NCI-H510A (cell line): ENCODE measurements at regions not wholly inside any gene's neighbourhood (a gene's known extent, or its start where the extent isn't known, plus 50 kb on each side); places are given as distances from the start of the nearest gene placed in this dataset.
"Not testable (repeated sequence)": the region's sequence is repeated elsewhere in the genome, so short reads cannot be mapped to it uniquely, and the experiment has no call there.

Experiments
- DNase-seq: peaks from one replicate; lab custom pipeline; 2025; lab: John Stamatoyannopoulos, UW

DNA sequence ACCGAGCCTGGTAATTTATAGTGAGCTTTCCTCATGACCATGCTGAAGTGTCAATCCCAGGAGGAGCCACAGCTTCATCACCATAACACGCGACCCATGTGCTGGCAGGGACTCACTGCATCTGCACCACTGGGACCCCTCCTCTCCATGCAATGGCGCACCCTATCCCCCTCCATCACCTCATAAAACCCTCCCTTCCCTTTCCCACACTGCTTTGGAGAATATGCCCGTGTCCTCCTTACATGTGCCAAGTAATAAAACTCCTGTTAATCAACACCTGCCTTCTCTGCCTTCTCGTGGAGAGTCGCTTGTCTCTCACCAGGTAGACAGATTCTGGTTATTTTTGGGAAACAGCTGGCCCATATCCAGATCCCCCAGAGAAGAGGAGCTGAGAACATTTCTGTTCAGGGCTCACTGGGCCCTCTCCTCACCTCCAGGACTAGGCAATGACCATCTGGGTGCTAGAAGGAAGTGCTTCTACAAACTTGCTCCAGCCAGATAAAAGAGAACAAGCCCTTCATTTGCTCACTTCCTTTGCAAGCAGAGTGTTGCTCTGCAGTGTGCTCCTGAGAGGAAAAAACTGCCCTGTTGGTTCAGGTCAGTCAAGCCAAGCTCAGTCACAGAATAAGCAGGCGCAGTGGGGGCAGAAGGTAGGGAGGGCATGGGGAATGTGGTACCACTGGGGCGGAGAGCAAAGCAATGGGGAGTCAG is 894.3 kb downstream of the UQCRFS1 start:
- no peak for DNase-seq

DNA sequence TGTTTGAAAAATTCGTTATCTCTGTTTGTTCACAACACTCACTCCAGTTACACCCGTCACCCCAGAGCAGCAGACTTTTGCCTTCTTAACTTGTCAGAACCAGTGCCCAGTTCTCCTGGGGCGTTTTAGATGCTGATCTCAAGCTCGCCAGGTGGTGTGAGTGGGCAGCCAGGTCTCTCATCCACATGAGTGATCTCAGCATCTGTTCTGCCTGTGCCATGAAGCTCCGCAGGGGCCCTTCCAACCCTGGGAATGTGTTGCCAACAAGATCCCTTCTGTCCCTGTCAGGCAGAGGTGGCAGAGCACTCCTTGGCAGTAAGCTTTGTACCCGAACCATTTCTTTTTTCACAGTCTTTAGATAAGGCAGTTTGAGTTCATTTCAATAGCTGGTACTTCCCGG is 896.5 kb downstream of the UQCRFS1 start:
- no peak for DNase-seq

DNA sequence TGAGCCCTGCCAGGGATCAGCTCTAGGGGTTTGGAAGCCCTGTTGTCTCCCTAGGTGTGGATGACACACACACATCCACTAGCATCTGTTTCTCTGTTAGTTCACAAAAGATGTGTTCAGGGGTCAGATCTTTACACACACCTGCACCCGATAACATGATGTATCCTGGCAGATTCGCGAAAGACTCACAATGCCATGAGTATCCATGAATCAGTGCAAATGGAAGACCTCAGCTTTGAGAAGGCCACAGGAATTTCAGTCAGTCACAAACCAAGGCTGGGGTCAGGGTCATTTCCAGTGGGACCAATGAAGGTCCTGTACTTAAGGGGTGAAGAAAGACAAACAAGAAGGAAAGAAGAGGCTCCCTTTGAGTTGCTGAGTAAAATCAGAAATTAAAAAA is 898.2 kb downstream of the UQCRFS1 start:
- no peak for DNase-seq

DNA sequence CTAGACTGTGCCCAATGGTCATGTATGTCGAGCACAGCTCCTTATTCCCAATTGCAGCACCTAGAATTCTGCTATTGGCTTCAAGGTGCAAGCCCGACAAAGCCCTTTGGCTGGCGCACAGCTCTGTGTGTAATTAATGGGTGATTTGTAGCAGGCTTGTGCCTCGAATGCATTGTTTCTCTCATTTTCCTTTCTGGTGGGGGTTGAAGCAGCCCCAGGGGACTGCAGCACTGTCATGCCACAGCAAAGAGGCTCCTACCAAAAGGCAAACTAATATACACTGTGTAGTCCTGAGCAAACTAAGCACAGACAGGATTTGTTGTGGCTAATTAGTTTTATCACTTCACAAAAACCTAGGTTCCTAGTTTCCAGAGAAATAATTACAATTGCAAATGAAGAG is 898.7 kb downstream of the UQCRFS1 start:
- no peak for DNase-seq

DNA sequence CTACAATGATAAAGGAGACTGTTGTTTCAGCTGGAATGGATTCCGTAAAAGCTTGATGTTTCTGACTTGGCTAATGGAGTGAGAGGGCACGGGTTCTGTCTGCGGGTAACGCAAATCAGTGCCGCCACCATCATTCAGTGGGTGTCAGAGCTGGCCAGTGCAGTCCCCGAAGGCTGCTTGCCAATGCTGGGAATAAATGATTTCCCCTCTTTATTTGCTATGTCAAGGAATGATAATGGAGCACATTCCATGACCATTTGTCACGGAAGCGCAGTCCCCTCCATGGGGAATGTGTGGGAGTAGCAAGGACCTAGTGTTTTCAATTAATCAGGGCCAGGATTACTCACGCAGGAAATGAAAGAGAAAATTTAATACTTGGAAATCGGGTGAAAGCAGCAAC is 899.3 kb downstream of the UQCRFS1 start:
- no peak for DNase-seq

DNA sequence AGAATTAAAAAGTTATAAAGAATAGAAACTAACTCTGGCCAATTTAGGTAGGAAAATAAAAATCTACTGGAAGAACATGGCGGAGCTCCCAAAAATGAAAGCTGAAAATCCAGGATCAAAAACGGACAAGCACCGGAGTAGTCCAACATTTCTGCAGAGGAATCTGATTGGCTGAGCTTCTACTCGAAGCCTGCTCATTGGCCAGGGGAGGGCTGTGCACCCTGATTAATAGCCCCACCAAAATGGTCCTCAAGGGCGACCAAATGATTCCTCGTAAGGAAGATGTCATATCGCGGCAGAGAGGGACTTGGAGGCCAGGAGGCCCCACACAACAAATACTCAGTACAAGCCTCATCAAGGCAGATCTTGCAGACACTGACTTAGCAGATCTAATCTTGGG is 900.7 kb downstream of the UQCRFS1 start:
- DNase-seq = no peak

DNA sequence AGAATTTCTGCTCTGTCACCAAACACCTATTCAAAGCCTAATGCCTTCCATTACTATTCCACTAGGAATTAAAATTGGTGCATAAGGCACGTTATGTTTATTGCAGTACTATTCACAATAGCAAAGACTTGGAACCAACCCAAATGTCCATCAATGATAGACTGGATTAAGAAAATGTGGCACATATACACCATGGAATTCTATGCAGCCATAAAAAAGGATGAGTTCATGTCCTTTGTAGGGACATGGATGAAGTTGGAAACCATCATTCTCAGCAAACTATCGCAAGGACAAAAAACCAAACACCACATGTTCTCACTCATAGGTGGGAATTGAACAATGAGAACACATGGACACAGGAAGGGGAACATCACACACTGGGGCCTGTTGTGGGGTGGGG is 902.1 kb downstream of the UQCRFS1 start:
- not testable (repeated sequence) for DNase-seq

DNA sequence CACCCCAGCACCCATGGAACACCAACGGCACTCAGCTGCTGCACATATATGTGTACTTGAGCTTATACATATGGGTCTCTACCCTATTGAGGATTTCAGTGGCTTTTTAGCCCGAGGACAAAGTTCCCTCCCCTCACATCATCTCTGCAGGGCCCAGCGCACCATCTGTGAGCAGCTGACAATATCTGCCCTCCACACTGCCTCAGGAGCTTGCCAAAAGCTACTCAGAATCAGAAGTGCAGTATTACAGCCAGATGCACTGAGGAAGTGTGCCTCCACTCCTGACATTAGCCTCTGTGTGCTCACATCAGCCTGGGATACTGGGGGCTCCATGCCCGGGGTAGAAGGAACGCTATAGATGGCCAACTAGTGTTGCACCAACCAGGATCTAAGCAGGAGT is 903.9 kb downstream of the UQCRFS1 start:
- DNase-seq = no peak

DNA sequence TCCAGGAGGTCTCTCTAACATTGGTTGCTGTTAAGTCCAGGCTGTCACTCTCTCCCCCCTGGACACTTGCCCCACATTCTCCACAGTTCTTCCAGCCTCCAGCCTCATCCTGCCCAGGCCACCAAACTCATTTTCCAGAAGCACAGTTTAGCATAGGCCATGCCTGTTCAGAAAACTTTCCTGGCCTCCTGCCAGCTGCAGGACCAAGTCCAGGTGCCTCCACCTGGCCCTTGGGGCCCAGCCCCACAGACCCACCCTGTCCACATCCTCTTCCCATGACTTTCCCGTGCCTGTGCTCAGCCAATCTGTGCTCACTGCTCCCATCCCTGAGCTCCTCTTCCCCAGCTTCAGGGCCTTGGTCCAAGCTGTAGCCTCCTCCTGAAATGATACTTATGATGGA is 905.0 kb downstream of the UQCRFS1 start:
- no peak for DNase-seq

DNA sequence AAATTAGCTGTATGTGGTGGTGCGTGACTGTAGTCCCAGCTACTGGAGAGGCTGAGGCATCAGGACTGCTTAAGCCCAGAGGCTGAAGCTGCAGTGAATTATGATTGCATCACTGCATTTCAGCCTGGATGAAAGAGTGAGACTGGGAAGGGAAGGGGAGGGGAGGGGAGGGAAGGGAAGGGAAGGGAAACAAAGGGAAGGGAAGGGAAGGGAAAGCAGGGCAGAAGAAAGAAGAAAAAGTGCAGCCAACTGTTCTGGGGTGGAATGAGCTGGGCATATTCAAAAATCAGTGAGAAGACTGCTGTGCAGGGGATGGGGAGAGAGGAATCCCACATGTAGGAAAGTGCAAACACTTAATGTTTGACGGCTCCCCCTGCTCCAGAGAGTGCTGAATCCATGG is 905.5 kb downstream of the UQCRFS1 start:
- DNase-seq = no peak

DNA sequence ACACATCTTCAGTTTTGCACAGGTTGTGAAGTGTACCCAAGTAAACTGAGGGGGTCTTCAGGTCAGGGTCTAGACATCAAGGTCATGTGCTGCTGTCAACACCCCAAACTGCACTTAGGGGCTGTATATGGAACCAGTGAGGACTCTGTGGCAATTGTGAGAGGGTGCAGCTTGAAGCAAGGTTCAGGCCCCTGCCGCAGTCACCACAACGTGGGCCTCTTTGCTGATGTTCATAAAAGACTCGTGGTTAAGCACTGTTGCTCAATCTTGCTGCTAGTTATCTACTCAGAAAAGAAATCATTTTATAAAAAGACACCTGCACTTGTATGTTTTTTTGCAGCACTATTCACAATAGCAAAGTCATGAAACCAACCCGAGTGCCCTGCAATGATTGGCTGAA is 907.4 kb downstream of the UQCRFS1 start:
- DNase-seq = no peak

DNA sequence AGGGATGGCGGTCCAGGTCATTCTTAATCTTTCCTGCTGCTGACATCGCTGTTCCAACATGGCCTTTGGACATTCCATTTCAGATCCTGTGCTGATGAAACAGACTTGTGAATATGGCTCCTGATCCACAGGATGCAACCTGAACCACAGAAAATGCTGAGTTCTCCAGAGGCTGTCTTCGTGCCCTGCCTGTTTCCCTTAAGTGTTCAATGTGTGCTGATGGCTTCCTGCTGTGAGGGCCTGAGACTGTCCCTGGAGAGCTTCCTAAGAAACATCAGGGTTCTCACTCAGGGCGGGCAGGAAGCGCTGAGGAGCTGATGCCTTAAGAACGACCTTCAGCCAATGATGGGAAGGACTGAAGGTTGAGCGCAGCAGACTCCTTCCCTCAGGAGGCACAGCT is 909.4 kb downstream of the UQCRFS1 start:
- no peak for DNase-seq

DNA sequence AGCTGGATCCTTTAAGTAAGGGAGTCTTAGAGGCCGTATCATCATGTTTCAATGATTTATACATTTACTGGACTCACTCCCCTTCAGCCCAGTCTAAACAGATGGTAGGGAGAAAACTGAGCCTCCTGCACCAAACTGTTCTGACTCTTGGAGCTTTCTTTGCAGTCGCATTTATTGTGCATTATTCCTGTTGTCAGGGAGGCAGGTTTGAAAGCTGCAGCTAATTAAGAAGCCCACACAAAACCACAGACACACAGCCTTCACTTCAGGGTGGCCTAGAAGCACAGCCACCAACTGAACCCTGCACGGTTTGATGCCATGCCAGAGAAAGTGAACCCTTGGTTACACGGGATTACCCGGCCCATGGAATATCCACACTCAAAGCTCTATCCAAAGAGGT is 911.0 kb downstream of the UQCRFS1 start:
- no peak for DNase-seq

DNA sequence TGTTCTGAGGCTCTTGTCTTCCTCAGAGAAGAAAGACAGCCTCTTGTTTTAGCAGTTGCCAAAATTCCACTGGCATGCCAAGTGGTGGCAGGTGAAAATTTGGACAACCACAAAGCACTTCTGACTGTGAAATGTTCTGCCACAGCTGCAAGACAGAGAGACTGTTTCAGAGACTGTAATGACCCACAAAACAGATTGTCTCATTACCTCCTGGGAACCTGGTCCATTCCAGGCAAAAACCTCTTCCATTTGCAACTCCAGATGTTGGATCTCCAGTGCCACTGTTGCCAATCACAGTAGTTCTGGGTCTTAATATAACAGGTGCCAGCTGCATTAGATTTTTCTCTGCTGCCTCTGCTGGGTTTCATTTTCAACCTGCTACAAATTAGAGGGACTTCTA is 911.5 kb downstream of the UQCRFS1 start:
- no peak for DNase-seq

DNA sequence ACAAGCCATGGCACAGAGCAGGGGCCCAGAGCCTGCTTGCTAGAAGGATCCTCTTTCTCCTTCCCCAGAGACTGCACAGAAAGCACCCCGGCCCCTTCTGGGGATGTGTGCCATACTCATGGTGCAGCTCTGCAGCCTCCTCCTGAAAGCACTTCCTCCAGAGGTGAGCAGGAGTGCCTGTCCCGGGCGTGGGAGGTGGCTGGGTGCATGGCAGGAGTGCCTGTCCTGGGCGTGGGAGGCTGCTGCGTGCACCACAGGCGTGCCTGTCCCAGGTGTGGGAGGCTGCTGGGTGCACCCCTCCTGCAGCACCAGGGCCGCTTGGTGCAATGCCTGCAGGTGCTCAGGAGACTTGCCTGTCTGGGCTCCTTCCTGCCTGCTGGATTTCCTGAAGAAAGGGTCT is 913.3 kb downstream of the UQCRFS1 start:
- DNase-seq = no peak

DNA sequence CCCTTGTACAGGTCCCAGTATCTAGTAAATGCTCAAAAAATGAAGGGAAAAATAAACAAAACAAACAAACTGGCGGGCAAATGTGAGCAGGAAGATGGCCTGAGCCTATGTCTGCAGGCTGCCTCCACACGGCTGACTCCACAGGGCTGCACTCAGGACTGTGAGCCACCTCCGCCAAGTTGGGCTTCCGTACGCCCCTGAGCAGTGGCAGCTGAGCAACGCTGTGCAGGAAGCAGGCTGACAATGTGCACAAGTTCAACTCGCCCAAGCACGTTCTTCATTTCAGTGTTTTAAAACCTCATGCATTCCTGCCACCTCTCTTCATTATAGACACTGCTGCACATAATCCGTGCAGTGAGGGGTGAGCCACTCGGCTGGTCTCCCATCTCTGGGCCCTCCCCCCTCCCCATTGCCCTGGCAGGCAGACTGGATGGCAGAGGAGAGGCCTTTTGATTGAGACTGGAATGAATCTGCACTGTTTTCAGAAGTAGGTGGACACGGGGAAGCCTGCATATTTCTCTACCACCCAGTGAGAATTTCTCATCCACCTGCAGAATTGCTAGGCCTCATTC is 915.3 kb downstream of the UQCRFS1 start:
- no peak for DNase-seq

DNA sequence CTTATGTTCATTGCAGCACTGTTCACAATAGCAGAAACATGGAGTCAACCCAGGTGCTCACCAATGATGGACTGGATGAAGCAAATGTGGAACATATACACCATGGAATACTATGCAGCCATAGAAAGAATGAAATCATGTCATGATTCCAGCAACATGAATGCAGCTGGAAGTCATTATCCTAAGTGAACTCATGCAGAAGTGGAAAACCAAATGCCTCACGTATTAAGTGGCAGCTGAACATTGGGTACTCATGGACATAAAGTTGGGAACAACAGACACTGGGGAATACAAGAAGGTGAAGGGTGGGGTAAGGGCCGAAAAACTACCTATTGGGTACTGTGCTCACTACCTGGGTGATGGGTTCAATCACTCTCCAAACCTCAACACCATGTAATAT is 915.9 kb downstream of the UQCRFS1 start:
- no peak for DNase-seq

DNA sequence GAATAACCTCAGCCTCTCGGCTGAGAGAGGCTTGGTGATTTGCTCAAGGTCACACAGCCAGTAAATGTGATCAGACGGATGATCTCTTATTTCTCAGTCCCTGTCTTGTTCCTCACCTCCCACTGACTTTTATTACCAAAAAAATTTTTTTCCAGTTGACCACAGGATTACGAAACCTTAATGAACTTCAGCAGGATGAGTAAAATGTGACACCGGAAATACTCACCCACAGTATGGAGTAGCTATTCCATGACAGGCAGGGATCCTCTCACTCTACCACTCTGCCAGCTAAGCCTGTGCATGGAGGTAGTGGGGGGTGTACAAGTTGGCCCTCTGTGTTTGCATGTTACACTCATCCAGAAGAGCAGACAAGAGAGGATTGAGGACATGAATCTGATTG is 916.4 kb downstream of the UQCRFS1 start:
- no peak for DNase-seq

DNA sequence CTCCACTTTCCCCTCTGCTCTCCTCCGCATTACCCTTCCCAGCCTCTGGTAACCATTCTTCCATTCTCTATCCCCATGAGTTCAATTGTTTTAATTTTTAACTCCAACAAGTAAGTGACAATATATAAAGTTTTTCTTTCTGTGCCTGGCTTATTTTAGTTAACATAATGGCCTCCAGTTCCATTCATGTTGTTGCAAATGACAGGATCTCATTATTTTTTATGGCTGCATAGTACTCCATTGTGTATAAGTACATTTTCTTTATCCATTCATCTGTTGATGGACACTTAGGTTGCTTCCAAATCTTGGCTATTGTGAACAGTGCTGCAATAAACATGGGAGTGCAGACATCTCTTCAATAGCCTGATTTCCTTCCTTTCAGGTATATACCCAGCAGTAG is 918.0 kb downstream of the UQCRFS1 start:
- not testable (repeated sequence) for DNase-seq

DNA sequence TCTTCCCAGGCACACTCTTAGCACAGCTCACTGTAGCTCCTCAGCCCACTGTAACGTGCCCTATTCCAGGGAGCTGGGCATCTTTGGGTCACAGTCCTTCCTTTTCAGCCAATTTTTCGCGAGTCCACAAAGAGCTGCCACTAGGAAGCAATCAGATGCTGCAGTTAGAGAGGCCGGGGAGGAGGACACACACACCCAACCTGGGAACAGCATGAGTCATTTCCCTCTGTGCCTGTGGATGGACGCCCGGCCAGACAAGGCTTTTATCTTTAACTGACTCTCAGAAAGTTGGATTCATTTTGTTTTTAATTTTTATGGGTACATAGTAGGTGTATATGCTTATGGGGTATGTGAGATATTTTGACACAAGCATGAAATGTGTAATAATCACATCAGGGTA is 918.6 kb downstream of the UQCRFS1 start:
- no peak for DNase-seq

DNA sequence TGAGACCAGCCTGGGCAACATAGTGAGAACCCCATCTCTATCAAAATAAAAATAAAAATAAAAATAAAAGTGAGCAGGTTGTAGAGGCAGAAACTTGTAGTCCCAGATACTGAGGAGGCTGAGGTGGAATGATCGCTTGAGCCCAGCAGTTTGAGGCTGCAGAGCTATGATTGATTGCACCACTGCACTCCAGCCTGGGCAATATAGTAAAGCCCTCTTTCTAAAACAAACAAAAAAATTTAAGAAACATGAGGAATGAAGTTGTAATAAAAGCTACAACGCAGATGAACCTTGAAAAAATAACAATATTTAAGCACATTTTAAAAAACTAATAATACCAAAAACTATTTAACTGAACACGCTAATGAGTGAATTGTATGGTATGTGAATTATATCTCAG is 919.3 kb downstream of the UQCRFS1 start:
- no peak for DNase-seq

DNA sequence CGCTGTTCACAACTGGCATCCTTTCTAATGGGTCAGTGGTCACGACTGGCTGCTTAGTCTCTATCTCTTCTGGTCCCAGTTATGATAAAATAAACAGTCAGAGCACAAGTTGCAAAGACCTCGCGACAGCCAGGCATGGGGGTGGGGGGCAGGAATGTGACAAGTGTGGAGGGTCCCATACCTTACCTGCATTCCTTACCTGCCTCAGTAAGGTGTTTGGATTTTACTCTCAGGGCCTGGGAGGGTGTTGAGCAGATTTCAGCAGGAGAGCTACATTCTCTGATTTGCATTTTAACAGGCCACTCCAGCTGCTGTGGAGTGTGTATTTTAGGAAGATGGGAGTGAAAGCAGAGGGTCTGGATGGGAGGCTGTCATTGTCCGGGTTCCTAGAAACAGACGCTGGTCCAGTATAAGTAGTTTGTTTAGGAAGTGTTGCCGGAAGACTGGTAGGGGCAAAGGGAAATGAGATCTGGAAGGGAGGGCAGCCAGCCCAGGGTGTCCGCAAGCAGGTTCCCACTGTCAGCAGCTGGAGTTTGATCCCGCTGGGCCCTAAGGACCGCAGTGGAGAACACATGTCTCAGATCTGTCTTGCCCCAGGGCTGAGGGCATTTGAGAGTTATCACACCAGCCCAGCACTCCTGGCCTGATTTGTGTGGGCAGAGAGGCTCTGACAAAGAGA is 920.0 kb downstream of the UQCRFS1 start:
- no peak for DNase-seq

DNA sequence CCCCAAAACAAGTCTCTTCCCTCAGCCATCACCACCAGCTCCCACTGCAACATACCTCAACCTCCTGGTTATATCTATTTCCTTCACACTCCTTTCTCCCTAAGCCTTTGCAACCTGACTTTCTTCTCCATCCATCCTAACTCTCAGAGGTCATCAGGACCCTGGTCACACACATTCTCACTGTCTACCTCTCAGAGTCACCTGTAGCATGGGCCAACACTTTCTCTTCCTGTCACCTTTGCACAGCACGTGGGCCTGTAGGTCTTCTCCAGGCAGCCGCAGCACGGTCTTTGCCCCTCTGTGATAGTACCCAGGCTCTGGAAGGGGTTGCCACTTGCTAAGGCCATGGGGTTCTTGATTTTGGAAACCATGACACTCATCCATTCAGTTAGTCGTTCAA is 921.1 kb downstream of the UQCRFS1 start:
- DNase-seq = no peak
